ENCODE measurements at regions not wholly inside any gene's neighbourhood (a gene's known extent, or its start where the extent isn't known, plus 50 kb on each side); places are given as distances from the start of the nearest gene placed in this dataset.

GRCh38 chr17:62913991-62914570, 52.0 kb upstream of the TANC2 start:
- DNase-seq = no peak

- DNase-seq = no peak
Observed at GRCh38 chr17:62912363-62912762, 53.7 kb upstream of the TANC2 start.

DNA sequence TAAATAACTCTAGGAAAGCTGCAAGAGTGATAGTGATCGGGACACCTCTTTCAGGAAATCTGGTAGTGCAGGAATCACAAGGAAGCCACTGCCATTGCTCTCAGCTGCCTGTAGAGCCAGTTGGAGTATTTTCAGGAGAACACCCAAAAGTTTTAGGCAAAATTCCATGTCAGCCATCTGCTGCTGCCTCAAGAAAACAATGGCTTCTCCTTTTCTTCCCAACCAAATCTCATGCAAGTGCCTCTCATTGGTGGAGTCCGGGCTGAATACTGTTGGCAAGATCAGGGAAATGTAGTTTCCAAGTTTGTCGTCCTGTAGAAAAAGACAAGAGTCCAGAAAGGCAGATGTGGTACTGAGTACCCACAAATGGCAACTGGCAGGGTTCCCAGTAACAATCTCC, 54.9 kb upstream of the TANC2 start:
- DNase-seq = no peak

DNA sequence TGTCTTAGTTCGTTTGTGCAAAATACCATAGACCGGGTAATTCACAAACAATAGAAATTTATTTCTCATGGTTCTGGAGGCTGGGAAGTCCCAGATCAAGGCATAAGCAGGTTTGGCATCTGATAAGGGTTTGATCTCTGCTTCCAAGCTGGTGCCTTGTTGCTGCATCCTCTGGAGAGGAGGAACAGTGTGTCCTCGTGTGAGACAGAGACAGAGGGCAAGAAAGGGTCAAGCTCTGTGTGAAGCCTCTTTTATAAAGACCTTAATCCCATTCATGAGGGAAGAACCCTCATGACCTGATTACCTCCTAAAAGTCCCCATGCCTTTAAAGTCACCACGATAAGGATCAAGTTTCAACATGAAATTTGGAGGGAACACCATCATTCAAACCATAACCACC, 55.8 kb upstream of the TANC2 start:
- no peak for DNase-seq

- DNase-seq = no peak
Observed at GRCh38 chr17:62907961-62908360, 58.1 kb upstream of the TANC2 start.

- DNase-seq = no peak
Observed at GRCh38 chr17:62906881-62907280, 59.2 kb upstream of the TANC2 start.

DNA sequence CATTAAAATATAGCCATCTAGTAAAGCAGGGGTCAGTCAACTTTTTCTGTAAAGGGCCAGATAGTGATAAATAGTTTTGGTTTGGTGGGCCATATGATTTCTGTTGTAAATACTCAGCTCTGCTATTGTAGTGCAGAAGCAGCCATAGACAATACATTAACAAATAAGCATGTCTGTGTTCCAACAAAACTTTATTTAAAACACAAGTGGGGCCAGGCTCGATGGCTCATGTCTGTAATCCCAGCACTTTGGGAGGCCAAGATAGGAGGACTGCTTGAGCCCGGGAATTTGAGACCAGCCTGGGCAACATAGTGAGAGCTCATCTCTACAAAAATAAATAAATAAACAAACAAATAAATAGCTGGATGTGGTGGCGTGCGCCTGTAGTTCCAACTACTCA, 60.8 kb upstream of the TANC2 start:
- no peak for DNase-seq

DNA sequence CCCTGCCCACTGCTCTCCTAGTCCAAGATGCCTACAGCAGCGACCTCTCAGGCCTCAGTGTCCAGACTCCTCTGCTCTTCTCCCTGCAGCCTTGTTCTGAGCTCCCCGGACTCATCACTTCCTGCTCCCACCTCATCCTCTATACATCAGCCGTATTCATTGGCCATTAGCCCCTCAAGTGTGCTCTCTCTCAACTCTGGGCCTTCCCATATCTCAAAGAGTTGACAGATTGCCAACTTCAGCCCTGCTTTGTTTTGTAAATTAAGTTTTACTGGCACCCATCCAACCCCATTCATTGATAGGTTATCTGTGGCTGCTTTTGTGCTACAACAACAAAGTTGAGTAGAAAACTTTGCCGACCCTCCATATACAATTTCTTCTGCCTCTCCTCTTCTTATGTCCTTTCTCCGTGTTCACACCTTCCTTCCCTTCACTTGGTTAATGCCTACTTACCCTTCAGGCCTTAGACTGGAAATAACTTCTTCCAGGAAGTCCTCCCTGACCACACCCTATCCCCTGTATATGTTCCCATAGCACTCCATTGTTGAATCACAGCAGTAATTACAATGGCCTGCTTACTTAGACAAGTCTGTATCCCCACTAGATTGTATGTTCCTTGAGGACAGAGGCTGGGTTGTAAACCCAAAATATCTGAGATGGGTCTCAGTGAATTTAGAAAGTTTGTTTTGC, 63.4 kb upstream of the TANC2 start:
- no peak for DNase-seq

DNA sequence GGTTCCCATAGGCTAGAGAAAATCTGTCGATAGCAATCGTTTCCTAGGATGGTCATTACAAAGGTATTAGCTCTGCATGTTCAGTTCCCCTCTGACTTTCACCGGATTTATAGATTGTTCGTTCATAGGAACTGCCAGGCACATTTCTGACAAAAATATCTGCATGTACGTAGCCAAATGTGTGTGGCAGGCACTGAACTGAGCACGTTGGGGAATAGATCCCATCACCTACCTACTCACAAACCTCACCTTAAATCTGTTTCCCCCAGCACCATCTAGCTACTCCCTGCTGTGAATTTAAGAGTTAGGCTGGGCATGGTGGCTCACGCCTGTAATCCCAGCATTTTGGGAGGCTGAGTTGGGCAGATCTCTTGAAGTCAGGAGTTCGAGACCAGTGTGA, 64.5 kb upstream of the TANC2 start:
- DNase-seq = no peak

GRCh38 chr17:62900096-62900495, 65.9 kb upstream of the TANC2 start:
- no peak for DNase-seq

- DNase-seq = no peak
Observed at GRCh38 chr17:62899361-62899760, 66.7 kb upstream of the TANC2 start.

GRCh38 chr17:62898239-62898864, 67.7 kb upstream of the TANC2 start:
- DNase-seq = no peak

GRCh38 chr17:62897706-62898105, 68.3 kb upstream of the TANC2 start:
- no peak for DNase-seq

- no peak for DNase-seq
Observed at GRCh38 chr17:62895320-62896301, 70.4 kb upstream of the TANC2 start.

- DNase-seq = peak; percentile 53
Observed at GRCh38 chr17:62892870-62893338, 73.1 kb upstream of the TANC2 start.

DNA sequence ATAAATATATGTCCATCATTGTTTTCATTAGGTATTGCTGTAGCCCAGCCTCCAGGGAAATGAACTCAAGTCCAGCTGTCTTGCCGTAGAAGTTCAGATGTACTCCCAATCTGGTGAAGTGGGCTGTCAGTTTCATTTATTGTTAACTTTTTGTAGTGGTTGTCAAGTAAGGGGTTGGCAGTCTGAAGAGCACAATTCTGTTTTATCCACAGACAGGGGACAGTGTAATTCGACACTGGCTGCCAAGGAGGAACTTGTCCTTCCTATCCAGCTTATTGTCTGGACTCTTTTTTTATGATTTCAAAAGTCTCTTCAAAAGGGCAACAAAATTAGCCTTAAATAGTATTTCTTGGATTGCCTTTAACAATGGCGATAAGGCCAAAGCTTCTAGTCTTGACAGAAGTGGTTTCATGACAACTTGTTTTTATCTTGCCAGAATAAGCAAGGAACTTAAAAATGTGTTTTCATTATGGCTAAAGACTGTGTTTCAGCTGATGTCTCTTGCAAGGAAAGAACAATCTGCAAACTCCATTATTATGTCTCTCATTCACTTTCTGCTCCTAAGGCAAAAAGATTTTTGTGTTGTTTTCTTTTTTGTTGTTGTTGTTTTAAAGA, 73.9 kb upstream of the TANC2 start:
- DNase-seq = no peak

- no peak for DNase-seq
Observed at GRCh38 chr17:62891659-62892058, 74.4 kb upstream of the TANC2 start.

- no peak for DNase-seq
Observed at GRCh38 chr17:62888765-62889164, 77.3 kb upstream of the TANC2 start.

DNA sequence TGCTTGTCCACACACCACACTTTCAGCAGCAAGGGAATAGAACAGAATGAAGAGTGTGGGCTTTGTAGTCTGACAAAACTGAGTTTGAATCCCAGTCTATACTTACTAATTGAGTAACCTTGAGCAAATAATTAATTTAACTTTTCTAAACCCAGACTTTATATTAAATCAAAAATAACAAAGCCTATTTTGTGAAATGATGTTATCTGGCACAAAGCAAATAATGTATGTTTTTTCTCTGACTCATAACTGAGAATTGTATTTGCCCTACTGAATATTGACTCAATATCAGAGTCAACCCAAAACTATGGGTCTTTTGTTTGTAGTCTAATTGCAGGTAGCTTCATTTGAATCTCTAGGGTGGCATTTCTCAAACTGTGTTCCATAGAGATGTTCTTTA, 77.9 kb upstream of the TANC2 start:
- DNase-seq = no peak

- DNase-seq = no peak
Observed at GRCh38 chr17:62887437-62887836, 78.6 kb upstream of the TANC2 start.

DNA sequence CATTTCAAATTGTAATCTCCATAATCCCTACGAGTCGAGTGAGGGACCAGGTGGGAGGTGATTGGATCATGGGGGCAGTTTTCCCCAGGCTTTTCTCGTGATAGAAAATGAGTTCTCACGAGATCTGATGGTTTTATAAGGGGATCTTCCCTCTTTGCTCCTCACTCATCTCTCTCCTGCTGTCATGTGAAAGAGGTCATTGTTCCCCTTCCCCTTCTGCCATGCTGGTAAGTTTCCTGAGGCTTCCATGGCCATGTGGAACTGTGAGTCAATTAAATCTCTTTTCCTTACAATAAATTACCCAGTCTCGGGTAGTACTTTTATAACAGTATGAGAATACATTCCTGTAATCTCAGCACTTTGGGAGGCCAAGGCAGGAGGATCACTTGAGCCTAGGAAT, 76.7 kb upstream of the MARCHF10 start:
- no peak for DNase-seq

DNA sequence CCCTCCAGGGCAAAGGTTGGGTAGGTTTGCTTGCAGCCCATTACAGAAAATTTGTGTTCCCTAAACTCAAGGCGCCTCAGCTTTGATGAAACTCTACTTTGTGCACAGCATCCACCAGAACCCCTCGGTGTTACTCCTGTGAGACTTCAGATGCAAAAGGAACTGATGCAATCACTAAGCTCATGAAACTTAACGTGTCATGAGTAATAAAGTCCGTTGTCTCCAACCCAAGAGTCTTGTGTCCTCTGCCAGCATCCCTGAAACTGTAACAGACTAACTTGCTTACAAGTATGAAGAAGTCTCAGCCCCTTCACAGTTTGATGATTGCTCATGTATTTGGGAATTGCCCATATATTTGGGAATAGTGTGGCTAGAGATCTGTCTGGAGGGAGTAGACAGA, 74.8 kb upstream of the MARCHF10 start:
- no peak for DNase-seq

GRCh38 chr17:62882284-62882683, 74.2 kb upstream of the MARCHF10 start:
- peak; percentile 43 for DNase-seq
